ENCODE measurements at regions not wholly inside any gene's neighbourhood (a gene's known extent, or its start where the extent isn't known, plus 50 kb on each side); places are given as distances from the start of the nearest gene placed in this dataset.
"Not testable (repeated sequence)": the region's sequence is repeated elsewhere in the genome, so short reads cannot be mapped to it uniquely, and the experiment has no call there.

DNA sequence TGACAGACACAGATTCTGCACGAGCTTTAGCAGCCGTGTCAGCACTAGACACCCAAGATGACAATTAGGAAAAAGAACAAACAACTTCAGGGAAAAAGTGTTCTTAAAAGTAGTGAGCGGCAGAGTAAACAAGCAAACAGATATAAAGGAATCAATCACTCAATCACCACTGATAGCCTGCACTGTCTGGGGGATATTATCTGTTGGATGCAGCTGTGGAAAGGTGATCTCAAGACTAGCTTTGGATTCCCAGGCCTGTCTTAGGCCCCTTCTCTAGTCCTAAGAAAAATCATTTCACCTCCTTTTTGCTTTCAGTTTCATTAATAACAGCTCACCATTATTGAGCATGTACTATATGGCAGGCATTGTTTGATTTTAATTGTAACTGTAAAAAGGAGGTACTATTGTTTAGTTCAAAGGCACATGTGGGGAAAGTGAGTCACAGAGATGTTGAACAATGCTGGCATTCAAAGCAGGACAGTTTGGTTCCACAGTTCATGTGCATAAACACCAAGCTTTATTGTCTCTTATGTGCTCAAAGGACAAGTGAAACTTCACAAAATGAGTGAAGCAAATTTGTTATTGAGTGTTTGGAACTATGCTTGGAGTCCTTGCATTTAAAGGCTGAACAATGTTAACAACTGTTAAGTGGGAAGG is 147.3 kb upstream of the TCF4 start:
- FAIRE-seq (no peak), DNase-seq (ENCODE audit: insufficient read length, low spot score) (no peak)

DNA sequence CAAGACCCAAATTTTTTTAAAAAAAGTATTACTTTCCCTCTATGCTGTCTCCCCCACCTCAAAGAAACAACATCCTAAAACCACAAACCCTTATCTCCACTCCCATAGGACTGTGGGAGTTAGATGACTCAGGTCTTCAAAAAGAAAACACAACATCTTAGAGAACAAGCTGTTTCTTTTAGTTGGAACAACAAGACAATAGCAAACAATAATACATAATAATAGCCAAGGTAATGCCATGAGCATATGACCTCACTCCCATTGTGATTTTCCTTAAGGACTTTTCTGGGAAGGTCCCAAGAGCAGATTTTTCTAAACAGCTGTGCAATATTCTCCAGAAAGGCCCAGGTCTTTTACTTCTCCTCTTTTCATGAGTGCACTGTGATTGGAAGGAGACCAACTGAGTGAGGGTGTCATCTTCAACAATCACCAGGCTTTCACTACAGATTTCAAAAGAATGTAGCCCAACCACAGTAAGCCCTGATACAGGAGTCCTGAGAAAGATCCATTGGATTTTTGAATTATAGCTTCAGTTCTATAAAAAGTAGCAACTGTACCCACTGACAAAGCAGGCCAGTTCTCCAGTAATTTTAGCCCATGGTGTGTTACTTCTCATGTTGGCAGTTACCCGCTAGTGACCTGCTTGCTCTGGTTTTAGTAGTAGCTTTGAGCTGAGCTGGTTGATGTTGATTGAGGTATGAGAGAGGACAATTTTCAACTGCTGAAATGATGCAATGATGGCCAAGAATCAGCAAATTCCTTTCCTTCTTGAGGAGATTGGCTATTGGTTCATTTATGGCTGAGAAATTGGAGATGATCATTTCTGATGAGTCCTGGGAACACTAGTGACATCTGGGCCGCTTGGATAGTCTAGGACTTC is 144.5 kb upstream of the TCF4 start:
- FAIRE-seq (no peak), DNase-seq (ENCODE audit: insufficient read length, low spot score) (no peak)

GRCh38 chr18:55731594-55732042 is 143.6 kb upstream of the TCF4 start:
- DNase-seq (ENCODE audit: insufficient read length, low spot score) (no peak), FAIRE-seq (no peak)

DNA sequence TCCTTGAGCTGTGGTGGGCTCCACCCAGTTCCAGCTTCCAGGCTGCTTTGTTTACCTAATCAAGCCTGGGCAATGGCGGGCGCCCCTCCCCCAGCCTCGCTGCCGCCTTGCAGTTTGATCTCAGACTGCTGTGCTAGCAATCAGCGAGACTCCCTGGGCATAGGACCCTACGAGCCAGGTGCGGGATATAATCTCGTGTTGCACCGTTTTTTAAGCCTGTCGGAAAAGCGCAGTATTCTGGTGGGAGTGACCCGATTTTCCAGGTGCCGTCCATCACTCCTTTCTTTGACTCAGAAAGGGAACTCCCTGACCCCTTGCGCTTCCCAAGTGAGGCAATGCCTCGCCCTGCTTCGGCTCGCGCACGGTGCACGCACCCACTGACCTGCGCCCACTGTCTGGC is 133.0 kb upstream of the TCF4 start:
- DNase-seq (ENCODE audit: insufficient read length, low spot score); FAIRE-seq: not testable (repeated sequence)

- DNase-seq (ENCODE audit: insufficient read length, low spot score) (no peak), FAIRE-seq (no peak)
Measured at GRCh38 chr18:55713707-55714106, 125.7 kb upstream of the TCF4 start.

DNA sequence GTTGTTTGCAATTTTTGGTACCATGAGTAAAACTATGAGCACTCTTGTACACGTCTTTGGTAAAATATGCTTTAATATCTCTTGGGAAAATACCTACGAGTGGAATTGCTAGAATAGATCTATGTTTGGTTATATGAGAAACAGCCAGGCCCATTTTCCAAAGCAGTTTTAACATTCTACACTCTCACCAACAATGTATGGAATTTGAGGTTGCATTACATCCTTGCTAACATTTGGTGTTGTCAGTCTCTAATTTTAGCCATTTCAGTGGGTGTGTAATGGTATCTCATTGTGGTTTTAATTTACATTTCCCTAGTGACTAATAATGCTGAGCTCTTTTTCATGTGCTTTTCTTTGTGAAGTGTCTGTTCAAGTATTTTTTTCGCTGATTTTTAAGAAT is 118.9 kb upstream of the TCF4 start:
- FAIRE-seq (no peak), DNase-seq (ENCODE audit: insufficient read length, low spot score) (no peak)

DNA sequence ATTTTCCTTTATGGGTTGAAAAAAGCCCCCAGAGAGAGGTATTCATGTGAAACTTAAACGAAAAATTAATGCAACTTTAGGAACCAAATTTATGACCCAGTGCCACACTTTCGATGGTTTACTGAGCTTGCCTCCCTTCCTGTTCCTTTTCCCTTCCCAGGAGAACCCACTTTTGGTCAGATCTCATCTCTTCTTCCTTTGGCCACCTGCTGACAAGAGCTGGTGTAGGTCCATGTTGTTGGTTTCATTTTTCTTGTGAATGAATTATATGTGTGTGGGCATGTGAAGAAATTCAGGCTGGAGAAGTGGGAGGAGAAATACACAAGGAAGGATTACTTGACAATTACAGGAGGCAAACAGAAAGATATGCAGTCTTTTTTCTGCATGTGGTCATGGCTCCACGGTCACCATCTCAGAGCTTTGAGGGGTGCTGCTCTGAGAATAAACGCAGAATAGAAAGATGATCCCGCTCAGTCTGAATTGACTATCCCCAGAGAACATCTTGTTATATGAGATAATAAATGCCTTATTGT is 111.3 kb upstream of the TCF4 start:
- FAIRE-seq = no peak

GRCh38 chr18:55696811-55697210 is 108.8 kb upstream of the TCF4 start:
- FAIRE-seq (no peak), DNase-seq (ENCODE audit: insufficient read length, low spot score) (no peak)

More for the DNA sequence above, 111.3 kb upstream of the TCF4 start:
- no peak for DNase-seq (ENCODE audit: insufficient read length, low spot score)

- DNase-seq (ENCODE audit: insufficient read length, low spot score) = no peak
- no peak for FAIRE-seq
Measured at GRCh38 chr18:55695091-55695490, 107.1 kb upstream of the TCF4 start.

DNA sequence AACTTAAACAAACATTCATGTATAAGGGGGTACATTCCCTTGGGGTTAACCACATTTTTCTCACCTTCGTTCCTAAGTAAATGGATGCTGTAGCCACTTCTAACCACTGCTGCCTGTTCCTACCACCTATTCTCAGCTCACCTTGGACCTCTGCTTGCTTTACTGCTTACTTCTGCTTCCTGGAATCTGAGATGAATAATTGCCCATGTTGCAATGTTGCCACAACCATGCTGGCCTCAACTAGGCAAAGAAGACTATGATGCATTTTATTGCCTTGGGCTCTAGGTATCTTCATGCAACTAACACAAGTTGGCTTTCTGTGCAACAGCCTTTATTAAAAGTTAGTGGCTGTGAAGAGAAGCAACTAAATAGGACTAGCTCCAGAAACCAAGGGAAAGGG is 106.3 kb upstream of the TCF4 start:
- DNase-seq (ENCODE audit: insufficient read length, low spot score) (no peak), FAIRE-seq (no peak)

DNA sequence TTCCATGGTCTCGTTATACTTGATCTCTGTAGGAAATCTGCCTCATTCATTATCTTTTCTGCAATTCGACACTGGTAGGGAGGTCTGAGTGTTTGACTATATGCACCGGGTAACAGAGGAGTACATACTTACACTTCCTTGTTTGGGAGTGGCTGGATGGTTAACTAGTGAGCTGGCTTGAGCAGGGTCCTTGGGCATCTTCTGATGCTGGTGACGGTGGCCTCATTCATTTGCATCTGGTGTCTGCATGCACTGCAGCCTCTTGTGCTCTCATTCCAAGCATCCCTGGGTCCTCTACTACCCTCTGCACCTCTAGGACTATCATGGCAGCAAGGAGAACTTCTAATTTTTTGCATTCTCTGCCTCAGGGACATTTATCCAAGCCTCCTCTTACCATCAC is 100.0 kb upstream of the TCF4 start:
- FAIRE-seq (no peak), DNase-seq (ENCODE audit: insufficient read length, low spot score) (no peak)

DNA sequence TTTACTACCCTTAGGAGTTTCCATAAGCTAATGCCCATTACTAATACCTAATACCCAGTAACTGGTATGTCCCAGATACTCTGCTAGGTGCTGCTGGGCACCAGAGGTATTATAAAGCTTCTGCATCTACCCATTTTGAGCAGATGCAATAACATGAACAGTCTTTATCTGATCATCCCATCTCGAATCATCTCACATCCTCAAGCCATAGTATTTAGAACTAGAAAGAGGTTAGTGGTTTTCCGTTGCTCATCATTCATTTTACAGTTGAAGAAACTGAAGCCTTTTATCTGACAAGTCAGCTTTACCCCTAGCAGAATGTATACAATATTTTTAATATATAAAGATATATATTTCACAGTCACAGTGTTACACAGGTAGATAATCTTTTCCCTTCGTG is 99.1 kb upstream of the TCF4 start:
- FAIRE-seq (no peak), DNase-seq (ENCODE audit: insufficient read length, low spot score) (no peak)

- no peak for DNase-seq (ENCODE audit: insufficient read length, low spot score)
- FAIRE-seq = no peak
Measured at GRCh38 chr18:55685638-55686037, 97.6 kb upstream of the TCF4 start.

GRCh38 chr18:55672574-55673361 is 84.8 kb upstream of the TCF4 start:
- FAIRE-seq (no peak), DNase-seq (ENCODE audit: insufficient read length, low spot score) (no peak)

- DNase-seq (ENCODE audit: insufficient read length, low spot score) (no peak), FAIRE-seq (no peak)
Measured at GRCh38 chr18:55665506-55665905, 77.5 kb upstream of the TCF4 start.

DNA sequence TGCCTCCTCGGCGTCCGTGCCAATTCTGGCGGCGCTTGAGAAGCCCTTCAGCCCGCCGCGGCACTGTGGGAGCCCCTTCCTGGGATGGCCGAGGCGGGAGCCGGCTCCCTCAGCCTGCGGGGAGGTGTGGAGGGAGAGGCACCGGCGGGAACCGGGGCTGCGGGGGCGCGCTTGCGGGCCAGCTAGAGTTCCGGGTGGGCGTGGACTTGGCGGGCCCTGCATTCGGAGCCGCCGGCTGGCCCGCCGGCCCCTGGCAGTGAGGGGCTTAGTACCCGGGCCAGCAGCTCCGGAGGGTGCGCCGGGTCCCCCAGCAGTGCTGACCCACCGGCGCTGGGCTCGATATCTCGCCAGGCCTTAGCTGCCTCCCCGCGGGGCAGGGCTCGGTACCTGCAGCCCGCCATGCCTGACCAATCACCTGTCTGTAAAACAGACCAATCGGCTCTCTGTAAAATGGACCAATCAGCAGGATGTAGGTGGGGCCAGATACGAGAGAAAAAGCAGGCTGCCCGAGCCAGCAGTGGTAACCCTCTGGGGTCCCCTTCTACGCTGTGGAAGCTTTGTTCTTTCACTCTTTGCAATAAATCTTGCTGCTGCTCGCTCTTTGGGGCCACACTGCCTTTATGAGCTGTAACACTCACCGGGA is 76.9 kb upstream of the TCF4 start:
- DNase-seq (ENCODE audit: insufficient read length, low spot score); FAIRE-seq: not testable (repeated sequence)

DNA sequence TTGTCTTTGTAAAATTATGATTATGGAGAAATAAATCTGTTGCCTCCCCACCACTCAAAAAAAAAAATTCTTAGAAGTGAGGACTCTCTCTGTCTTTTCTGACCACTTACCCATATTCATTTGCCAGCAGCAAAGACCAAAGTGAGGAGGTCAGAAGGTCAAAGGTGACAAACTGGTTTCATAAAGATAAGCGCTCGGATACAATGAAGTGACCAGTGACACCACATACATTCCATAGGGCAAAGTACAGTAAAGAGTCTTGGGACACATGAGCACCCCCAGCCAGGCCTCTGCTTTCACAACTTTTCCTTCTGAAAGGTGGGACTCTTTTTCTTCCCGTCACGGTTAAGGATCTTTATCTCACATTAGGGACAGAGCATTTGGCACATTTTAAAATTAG is 75.9 kb upstream of the TCF4 start:
- FAIRE-seq (no peak), DNase-seq (ENCODE audit: insufficient read length, low spot score) (no peak)

GRCh38 chr18:55658598-55658997 is 70.6 kb upstream of the TCF4 start:
- FAIRE-seq = no peak
- DNase-seq (ENCODE audit: insufficient read length, low spot score) = no peak

DNA sequence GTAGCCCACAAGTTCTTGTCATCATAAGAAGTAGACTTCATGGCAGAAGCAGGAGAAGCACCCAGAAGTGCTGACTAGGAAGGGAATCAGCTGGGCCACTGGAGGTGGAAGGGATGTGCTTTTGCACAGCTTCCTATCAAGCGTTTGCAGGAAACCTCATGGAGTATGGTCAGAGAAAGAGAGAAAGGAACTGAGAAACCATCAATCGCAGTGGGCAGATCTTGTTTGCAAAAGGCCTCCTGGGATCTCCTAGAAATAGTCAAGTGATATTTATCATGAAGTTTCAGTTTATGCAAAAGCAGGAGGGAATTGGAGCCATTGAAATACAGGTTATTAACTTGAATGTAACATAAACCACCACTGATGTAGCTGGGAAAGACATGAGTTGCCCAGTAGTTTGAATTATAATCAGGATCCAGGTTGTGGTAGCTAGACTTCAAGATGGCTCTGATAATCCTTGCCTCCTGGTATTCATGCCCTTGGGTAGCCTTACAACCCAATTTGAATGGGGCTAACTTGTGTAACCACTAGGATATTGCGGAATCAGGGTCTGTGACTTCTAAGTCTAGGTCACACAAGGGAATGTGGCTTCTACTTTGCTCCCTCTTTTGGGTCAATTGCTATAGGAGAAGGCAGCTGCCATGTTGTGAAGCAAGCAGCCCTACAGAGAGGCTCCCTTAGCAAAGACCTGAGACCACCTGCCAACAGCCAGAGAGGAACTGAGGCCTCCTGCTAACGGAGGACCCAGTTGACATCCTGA is 69.8 kb upstream of the TCF4 start:
- no peak for FAIRE-seq
- DNase-seq (ENCODE audit: insufficient read length, low spot score) = no peak

DNA sequence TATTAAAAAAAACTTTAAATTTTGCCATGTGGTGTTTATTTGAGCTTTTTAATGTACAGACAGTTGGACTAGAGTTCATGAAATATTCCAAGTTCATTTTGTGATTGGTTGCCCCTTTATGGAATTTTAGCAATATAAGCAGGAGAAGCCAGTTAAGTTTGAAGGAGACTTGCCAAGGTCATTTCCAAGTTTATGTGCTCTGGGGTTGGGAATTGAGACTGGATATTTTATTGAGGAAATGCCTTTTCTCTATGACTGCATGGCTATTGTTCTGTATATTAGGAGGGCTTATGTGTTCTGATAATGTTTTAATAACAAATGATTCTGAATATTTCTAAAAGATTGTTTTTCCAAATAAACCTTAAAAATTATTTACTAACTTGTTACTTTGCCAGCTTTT is 67.0 kb upstream of the TCF4 start:
- no peak for DNase-seq (ENCODE audit: insufficient read length, low spot score)
- no peak for FAIRE-seq

Measured in HTR-8/SVneo (cell line).